ENCODE measurements at regions not wholly inside any gene's neighbourhood (a gene's known extent, or its start where the extent isn't known, plus 50 kb on each side); places are given as distances from the start of the nearest gene placed in this dataset.

DNA sequence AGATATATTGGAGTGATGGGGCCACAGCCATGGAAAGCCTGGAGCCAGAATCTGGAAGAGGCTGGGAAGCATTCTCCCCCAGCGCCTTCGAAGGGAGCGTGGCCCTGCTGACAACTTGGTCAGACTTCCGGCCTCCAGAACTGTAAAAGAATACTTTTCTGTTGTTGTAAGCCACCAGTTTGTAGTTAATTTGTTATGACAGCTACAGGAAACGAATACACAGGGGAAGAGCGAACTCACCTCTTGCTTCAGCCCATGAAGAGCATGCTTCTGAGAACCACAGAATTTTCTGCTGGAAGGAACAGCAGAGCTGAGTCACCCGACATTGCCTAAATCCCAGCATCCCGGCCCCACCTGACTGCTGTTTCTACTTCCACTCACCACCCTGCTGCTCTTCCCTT, 501.7 kb downstream of the SHQ1 start:
- TF ChIP-seq EZH2 (IDR thresholded peaks at IDR 0.05; ENCODE audit: insufficient read depth, low read length) (no peak), CTCF (IDR thresholded peaks at IDR 0.05; ENCODE audit: insufficient read depth, low read depth, low read length) (no peak)

Measured in astrocyte (in vitro differentiated cells and primary cell).